GM19452 (cell line): ENCODE measurements at regions not wholly inside any gene's neighbourhood (a gene's known extent, or its start where the extent isn't known, plus 50 kb on each side); places are given as distances from the start of the nearest gene placed in this dataset.

Source experiments
- ATAC-seq: cut with Tn5 transposase; IDR thresholded peaks from one replicate; pipeline ENCODE4 v1.9.1; 2021; ENCODE audit not compliant: unreplicated experiment

DNA sequence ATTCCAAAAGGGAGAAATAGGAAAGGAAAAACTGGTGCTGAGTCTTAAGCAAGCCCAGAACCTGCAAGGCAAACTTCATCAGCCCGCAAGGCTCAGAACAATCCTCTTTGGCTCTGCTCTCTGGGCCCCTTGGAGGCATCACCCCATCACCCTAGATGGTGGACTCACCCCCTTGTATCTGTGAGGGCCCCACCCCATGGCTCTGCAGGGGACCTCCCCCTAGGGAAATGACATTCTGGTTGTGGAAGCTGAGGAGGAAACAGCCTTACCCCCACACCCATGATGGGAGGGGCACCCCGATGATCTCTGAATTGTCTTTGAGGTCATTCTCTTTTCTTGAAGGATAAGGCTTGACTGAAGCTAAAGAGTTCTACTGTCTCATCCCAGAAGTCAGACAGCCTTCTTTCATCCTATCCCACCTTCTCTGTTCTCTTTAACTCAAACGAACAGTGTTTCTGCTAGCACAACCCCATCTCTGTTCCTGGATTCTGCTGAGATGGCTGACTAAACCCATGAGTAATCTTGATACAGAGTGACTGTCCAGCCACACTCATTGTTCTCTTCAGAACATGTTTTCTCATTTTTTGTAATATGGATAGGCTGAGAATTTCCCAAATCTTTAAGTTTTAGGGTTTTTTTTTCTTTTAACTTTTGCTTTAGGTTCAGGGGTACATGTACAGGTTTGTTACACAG, 492.1 kb upstream of the MYT1L start:
- ATAC-seq, result no peak

DNA sequence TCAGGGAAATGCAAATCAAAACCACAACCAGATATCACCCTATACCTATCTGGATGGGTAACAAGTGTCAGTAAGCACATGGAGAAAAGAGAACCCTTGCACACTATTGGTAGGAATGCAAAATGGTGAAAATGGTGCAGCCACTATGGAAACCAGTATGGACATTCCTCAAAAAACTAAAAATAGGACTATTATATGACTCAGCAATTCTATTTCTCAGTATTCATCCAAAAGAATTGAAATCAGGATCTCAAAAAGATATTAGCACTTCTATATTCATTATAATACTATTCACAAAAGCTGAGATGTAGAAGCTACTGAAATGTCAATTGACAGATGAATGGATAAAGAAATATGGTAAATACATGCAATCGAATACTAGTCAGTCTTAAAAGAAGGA, 491.1 kb upstream of the MYT1L start:
- ATAC-seq, result no peak

- no peak for ATAC-seq
These were observed 481.6 kb upstream of the MYT1L start for GRCh38 chr2:2812648-2813047.

DNA sequence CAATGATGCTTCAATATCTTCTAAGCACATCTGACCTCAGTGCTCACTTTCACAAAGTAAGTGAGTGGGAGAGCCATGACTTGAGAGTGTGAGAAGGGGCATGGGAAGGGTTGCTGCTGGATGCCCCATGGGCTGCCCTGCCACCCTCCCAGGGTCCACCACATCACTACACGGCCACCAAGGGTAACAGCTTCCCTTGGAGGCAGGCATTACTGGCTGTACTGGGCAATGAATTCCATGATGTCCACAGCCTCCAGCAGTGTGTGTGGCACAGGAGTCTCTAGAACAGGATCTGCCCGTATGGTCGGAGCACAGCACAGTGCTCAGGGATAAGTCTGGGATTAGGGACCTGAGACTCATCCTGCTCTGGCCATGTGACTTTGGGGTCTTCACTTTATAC, 481.0 kb upstream of the MYT1L start:
- no peak for ATAC-seq

DNA sequence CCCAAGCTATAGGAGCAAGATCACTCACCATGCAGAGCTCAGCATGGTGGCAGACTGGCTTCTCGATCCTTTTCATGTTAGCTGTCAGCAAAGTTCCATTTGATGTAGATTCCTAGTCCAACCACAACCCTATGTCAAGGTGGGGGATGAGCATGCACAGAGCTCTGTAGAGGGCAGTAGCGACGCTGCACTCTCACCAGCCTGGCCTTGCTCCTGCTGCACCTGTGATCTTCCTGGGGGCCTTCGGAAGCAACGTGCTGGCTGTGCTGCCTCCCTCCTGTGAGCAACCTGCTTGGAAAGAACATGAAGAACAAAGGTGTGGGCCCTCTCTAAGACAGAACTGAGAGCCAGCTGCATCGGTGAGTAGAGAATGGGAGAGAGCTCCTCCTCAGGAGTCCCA, 479.4 kb upstream of the MYT1L start:
- no peak for ATAC-seq

GRCh38 chr2:2809771-2810170, 478.7 kb upstream of the MYT1L start:
- ATAC-seq, result no peak

DNA sequence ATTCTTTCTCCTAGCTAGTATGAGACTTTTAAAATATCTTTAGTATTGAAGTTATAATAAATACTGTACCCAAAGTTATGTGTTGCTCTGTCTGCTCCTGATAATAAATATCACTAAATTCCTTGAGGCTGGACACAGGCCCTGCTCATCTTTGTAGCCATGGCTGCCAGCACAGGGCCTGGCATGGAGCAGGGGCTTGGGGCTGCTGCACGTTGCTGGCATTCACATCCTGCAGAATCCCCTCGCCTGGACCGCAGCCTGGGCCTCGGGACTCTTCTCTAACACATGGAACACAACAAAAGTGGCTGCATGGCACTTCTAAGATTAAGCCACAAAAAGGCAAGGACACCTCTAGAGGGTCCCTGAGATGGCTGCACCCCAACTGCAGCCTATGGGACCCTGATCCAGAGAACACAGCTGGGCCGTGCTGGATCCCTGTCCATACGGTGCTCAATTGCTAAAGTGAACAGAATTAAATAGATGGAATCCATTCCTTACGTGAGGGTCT, 477.5 kb upstream of the MYT1L start:
- ATAC-seq, result no peak

- ATAC-seq, result no peak
These were observed 475.6 kb upstream of the MYT1L start for GRCh38 chr2:2806711-2807110.

DNA sequence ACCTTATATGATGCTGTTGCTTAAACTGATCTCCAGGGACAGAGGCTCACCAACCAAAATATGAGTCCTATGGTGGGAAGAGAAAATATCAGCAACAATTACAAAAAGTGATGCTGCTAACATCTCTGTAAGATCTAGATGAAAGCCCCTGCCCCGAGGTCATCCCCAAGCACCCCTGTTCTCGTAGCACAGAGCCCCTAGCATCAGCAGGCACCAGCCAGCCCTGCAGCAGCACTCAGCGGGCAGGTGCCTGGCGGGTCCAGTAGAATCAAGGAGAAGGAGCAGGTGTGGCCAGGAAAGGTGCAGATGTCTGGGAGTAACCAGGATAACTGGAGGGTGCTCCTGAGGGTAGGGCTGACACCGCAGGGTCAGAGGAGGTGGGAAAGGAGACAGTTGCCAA, 474.2 kb upstream of the MYT1L start:
- no peak for ATAC-seq

GRCh38 chr2:2804528-2804927, 473.5 kb upstream of the MYT1L start:
- ATAC-seq, result no peak

DNA sequence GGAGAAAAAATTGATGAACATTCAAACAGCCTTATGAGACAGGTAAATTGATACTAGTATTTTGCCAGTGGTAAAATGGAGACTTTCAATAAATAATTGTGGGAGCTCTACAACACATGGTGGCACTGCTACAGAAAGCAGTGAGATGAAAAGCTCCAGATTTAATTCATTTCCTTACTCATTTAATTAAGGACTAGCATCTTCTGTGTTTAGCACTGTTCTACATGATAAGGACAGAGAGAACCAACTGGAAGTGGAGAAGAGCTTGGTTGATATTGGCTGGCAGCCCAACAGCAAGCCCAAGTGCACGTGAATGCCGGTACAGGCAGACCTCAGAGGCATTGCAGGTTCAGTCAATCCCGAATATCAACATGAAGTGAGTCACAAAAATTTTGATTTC, 470.4 kb upstream of the MYT1L start:
- no peak for ATAC-seq

DNA sequence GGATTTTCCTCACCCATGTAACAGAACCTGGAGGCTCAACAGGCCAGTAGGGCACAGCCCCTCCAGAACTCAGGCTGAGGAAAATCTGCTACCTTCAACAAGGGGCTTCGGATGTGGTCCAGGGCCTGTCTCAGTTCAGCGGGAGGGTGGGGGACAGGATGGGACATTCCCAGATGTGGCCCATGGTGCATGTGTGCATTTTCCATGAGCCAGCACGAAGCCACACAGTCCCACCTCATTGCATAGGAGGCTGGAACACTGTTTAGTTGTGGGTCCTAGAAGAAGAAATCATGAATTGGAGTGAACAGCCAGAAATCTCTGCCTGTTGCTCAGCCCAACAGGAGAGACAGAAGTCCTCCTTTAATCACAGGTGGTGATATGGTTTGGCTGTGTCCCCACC, 469.6 kb upstream of the MYT1L start:
- no peak for ATAC-seq

- ATAC-seq, result no peak
These were observed 468.9 kb upstream of the MYT1L start for GRCh38 chr2:2800001-2800400.

DNA sequence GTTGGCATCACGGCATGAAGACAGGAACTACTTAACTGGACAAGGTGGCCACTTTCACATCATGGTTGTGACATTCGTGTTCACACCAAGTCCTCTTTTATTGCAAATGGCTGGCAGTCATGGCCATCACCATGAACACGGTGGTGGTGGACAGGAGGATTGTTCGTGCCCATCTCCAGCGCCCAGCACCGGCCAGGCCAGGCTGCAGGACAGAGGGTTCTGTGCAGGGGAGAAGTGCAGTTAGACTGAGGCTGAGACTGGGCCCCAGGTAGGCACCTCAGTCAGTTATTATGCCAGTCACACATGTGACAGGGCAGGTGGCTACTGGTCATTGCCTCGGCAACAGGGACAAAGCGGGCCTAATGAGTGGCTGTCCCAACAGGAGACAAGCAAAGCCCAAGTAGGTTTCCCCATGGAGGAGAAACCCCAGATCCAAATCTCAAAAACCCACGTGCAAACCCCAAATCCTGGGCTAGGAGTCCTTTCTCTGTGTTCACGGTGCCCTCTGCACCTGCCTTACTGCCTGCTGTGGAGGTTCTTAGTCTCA, 468.1 kb upstream of the MYT1L start:
- ATAC-seq, result no peak

DNA sequence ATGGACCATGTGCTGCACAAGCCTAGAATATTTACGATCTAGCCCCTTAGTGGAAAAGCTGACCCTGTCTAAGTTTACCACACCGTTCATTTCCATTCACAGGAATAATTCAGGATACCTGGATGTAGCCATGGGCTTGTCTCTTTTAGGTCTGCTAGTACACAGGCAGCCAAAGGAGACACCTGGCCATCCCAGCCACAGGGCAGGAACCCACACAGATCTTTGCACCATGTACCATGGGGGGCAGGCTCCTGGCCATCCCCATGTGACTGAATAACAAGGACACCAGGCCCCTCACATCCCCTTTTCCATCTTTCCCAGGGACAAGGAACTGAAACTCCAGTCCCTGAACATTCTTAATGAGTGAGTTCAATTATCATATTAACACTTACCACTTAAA, 467.3 kb upstream of the MYT1L start:
- no peak for ATAC-seq

DNA sequence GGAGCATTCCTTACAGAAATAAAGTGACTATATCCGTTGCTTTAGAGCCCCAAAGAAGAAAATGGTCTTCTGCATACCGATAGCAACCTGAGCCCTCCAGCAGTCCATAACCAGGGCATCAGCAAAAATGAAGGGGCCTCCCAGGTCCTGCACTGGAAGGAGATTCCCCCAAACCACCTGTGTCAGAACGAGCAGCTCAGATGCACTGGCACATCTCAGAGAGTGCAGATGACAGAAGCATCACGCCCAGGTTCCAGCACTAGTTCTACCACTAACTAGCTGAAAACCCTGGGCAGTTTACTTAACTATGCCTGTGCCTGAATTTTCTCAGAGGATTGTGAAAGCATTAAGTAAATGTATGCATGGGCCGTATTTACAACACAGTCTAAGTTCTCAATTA, 466.7 kb upstream of the MYT1L start:
- no peak for ATAC-seq

DNA sequence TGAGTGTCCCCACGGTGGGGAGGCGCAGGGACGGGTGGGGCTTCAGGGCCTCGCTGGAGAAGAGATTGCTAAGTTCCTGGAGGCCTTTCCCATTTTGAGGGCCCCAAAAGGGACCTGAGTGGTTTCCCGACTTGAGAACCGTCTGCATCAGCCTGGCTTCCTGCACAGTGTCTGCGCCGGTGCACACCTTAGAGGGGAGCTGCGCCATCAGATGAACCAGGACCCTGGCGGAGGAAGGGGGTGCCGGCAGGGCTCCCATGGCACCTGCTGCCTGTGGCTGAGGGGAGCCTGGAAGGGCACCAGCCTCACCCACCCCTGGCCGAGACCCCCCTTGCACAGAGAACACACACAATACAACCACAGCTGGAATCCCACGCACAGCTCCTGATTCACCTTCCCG, 465.1 kb upstream of the MYT1L start:
- no peak for ATAC-seq

DNA sequence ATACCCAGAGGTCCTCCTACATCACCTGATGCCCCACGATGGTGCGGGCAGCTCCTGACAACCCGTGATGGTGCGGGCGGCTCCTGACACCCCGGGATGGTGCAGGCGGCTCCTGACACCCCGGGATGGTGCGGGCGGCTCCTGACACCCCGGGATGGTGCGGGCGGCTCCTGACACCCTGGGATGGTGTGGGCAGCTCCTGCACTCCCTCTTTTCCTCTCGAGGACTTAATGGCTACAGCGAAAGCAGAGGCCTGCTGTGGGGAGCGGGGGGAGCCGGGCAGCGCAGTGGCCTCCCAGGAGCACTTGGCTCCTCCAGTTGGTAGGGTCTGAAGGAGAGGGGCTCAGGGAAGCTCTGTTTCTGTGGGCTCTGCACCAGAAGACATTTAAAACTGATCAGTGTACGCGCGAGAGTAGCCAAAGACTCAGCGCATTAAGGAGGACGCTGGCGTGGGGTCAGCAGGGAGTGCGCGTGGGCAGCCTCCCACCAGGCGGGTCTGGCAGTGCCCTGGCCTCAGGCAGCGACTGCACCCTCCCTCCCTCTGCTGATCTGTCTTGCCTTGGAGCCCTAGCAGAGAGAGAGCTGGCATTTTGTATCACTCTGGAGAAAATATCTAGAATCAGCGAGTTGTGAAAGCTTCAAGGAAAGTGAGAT, 464.5 kb upstream of the MYT1L start:
- ATAC-seq, result no peak

DNA sequence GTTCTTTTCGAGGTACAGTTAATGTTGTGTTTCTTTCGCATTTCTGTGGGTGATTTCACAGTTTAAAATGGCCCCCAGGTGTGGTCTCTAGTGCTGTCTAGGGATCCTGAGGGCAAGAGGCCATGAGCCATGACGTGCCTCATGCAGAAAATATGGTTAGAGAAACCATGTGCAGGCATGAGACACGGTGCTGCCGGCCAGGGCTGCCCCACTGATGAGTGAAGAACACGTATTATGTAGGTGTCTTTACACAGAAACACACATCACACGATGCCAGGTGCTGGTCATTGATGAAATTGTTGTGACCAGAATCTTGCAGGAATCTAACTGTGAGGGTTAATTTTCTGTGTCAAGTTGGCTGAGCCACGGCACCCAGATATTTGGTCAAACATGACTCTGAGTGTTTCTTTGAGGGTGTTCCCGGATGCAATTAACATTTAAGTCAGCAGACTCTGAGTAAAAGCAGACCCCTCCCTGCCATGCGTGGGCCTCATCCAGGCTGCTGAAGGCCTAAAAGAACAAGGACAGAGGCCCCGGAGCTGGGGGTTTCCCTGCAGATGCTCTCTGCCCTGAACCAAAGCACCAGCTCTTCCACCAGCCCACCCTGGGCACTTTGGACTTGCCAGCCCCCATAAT, 463.0 kb upstream of the MYT1L start:
- ATAC-seq, result no peak

DNA sequence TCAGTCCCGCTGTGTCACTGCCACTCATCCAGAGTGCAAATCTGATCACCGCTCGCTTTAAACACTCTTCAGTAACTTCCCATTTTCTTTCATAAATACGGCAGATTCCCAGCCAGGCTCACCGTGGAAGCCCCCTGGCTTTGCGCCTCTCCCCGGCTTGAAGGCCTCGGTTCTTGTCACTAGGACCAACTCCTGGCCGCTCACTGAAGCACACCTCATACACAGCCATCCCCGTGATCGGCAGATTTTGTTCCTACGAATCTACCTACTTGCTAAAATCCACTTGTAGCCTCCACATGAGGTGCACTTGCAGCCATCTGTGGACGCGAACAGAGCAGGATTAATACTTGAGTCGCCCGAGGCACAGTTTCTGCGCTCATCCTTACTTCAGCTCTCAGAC, 462.4 kb upstream of the MYT1L start:
- no peak for ATAC-seq

- ATAC-seq, result no peak
These were observed 460.5 kb upstream of the MYT1L start for GRCh38 chr2:2791606-2792005.

- ATAC-seq, result no peak
These were observed 460.0 kb upstream of the MYT1L start for GRCh38 chr2:2791031-2791430.
